GM23338 (cell line): ENCODE measurements at regions not wholly inside any gene's neighbourhood (a gene's known extent, or its start where the extent isn't known, plus 50 kb on each side); places are given as distances from the start of the nearest gene placed in this dataset.

Experiments
- ATAC-seq: fragments of 200-7000 bp; cut with Tn5 transposase; 3 replicates; pipeline ENCODE4 v1.9.1; 2020
- DNase-seq: peaks from one replicate; pipeline ENCODE4 v3.0.0-alpha.2; 2015; ENCODE audit warnings: low spot score
- H2AFZ ChIP-seq: fragments of 200-600 bp; sonication (generic); 2 replicates; pipeline ENCODE4 v1.8.0; 2016; ENCODE audit warnings: antibody characterized with exemption, mild to moderate bottlenecking, moderate library complexity
- H3F3A ChIP-seq: fragments of 200-600 bp; sonication (generic); replicated peaks from 2 replicates; pipeline ENCODE4 v1.8.0; 2017; ENCODE audit warnings: antibody characterized with exemption, mixed run types, low read depth
- H3K27ac ChIP-seq: fragments of 200-600 bp; sonication (generic); 2 replicates; pipeline ENCODE4 v1.6.1; 2016; ENCODE audit warnings: low read depth
- H3K27me3 ChIP-seq: fragments of 200-600 bp; sonication (generic); 2 replicates; pipeline ENCODE4 v1.8.0; 2016; ENCODE audit warnings: mild to moderate bottlenecking, mixed run types, moderate library complexity; ENCODE audit not compliant: insufficient read depth
- H3K36me3 ChIP-seq: fragments of 200-600 bp; sonication (generic); 2 replicates; pipeline ENCODE4 v1.8.0; 2016; ENCODE audit warnings: mild to moderate bottlenecking; ENCODE audit not compliant: insufficient read depth
- H3K4me1 ChIP-seq: fragments of 200-600 bp; sonication (generic); 2 replicates; pipeline ENCODE4 v1.8.0; 2016; ENCODE audit warnings: mild to moderate bottlenecking, moderate library complexity; ENCODE audit not compliant: insufficient read depth
- H3K4me2 ChIP-seq: fragments of 200-600 bp; sonication (generic); 2 replicates; pipeline ENCODE4 v1.7.1; 2017; ENCODE audit warnings: mixed run types
- H3K4me3 ChIP-seq: fragments of 200-600 bp; sonication (generic); 2 replicates; pipeline ENCODE4 v1.6.1; 2016; ENCODE audit warnings: mixed run types
- H3K79me2 ChIP-seq: fragments of 200-600 bp; sonication (generic); replicated peaks from 2 replicates; pipeline ENCODE4 v1.8.0; 2017; ENCODE audit warnings: mild to moderate bottlenecking; ENCODE audit not compliant: insufficient read depth
- H3K9me2 ChIP-seq: fragments of 200-600 bp; sonication (generic); 2 replicates; pipeline ENCODE4 v1.8.0; 2017; ENCODE audit not compliant: insufficient read depth
- H4K20me1 ChIP-seq: fragments of 200-600 bp; sonication (generic); replicated peaks from 2 replicates; pipeline ENCODE4 v1.8.0; 2017; ENCODE audit warnings: mild to moderate bottlenecking; ENCODE audit not compliant: insufficient read depth
- H3K27ac Mint-ChIP-seq: 2 replicates; pipeline ENCODE4 v1.8.0; 2020; ENCODE audit warnings: inconsistent platforms, mild to moderate bottlenecking, moderate library complexity, mixed read lengths
- H3K27me3 Mint-ChIP-seq: 3 replicates; pipeline ENCODE4 v1.8.0; 2022; ENCODE audit warnings: low read depth, mild to moderate bottlenecking, moderate library complexity, mixed read lengths, inconsistent platforms; ENCODE audit not compliant: insufficient read depth, poor library complexity
- H3K36me3 Mint-ChIP-seq: 3 replicates; pipeline ENCODE4 v1.8.0; 2021; ENCODE audit warnings: low read depth, mild to moderate bottlenecking, inconsistent platforms, moderate library complexity, mixed read lengths
- H3K4me1 Mint-ChIP-seq: 3 replicates; pipeline ENCODE4 v1.8.0; 2020; ENCODE audit warnings: mild to moderate bottlenecking, inconsistent platforms, mixed read lengths
- H3K4me3 Mint-ChIP-seq: 3 replicates; pipeline ENCODE4 v1.8.0; 2021; ENCODE audit warnings: moderate library complexity, mild to moderate bottlenecking, inconsistent platforms, mixed read lengths
- H3K9me3 Mint-ChIP-seq: 3 replicates; pipeline ENCODE4 v1.8.0; 2020; ENCODE audit warnings: moderate library complexity, mild to moderate bottlenecking, inconsistent platforms, mixed read lengths
- CREB1 ChIP-seq: fragments of 250-450 bp; sonication (Bioruptor Pico); IDR thresholded peaks from 2 replicates; pipeline ENCODE4 v1.5.0; 2020; ENCODE audit warnings: low read depth, mild to moderate bottlenecking, moderate library complexity
- EZH2 ChIP-seq: fragments of 200-600 bp; sonication (generic); IDR thresholded peaks from one replicate; pipeline ENCODE4 v1.8.0; 2017; ENCODE audit warnings: antibody characterized with exemption, mild to moderate bottlenecking, low read depth; ENCODE audit not compliant: unreplicated experiment
- JUNB ChIP-seq: IDR thresholded peaks from one replicate; pipeline ENCODE4 v1.6.1; 2016; ENCODE audit warnings: antibody characterized with exemption; ENCODE audit not compliant: unreplicated experiment
- NANOG ChIP-seq: IDR thresholded peaks from 2 replicates; pipeline ENCODE4 v1.6.1; 2016; ENCODE audit warnings: antibody characterized with exemption, borderline replicate concordance
- POLR2AphosphoS5 ChIP-seq: IDR thresholded peaks from 2 replicates; pipeline ENCODE4 v1.6.1; 2016; ENCODE audit warnings: antibody characterized with exemption, low read depth
- STAT1 ChIP-seq: IDR thresholded peaks from one replicate; pipeline ENCODE4 v1.6.1; 2016; ENCODE audit warnings: antibody characterized with exemption; ENCODE audit not compliant: unreplicated experiment
- ZNF114 ChIP-seq: fragments of 250-450 bp; sonication (Bioruptor Pico); IDR thresholded peaks from 2 replicates; pipeline ENCODE4 v1.5.0; 2020; ENCODE audit warnings: mild to moderate bottlenecking, moderate library complexity
- ZNF331 ChIP-seq: fragments of 250-450 bp; sonication (Bioruptor Pico); IDR thresholded peaks from 2 replicates; pipeline ENCODE4 v1.5.0; 2020; ENCODE audit warnings: low read depth, mild to moderate bottlenecking, moderate library complexity
- TF ChIP-seq, protein P1 (sequence below), 2 experiments: fragments of 200-600 bp in 1 of 2; sonication (generic) in 1 of 2; conservative IDR thresholded peaks; 2 replicates each; pipeline versions ENCODE4 v1.5.1 to v1.6.1; 2016 to 2017; ENCODE audit warnings: antibody characterized with exemption in 2 of 2, low read depth in 2 of 2, mild to moderate bottlenecking in 2 of 2, moderate library complexity in 1 of 2
- TF ChIP-seq, protein P2 (sequence below): IDR thresholded peaks from 2 replicates; pipeline ENCODE4 v1.6.1; 2016; ENCODE audit warnings: antibody characterized with exemption

DNA sequence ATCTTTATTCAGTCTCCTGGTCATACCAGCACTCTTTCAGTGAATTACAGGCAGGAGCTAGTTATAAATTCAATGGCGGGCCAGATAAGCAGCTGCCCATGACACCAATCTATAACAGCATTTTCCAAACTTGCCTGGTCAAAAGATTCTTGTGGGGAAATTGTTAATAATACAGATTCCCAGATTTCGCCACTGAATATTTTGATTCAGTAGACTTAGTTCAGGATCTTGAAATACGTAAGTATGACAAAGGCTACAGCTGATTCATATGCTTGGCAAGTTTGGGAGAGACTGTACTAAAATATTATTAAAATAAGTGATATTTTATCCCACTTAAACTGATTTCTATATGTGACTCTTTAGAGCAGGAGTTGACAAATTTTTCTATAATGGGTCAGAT, 119.3 kb downstream of the TMCO5A start:
- no peaks in the 10 kb centered on the region for H3K9me2 ChIP-seq
- no peak for DNase-seq
- H4K20me1 ChIP-seq = no peaks in the 10 kb centered on the region
- TF ChIP-seq ZNF114 (CRISPR knock-in tag) (no peak), EZH2 (no peak), STAT1 (no peak), JUNB (no peak), ZNF331 (no peak), NANOG (no peak), POLR2AphosphoS5 (no peak)
- TF ChIP-seq, protein P1, sequence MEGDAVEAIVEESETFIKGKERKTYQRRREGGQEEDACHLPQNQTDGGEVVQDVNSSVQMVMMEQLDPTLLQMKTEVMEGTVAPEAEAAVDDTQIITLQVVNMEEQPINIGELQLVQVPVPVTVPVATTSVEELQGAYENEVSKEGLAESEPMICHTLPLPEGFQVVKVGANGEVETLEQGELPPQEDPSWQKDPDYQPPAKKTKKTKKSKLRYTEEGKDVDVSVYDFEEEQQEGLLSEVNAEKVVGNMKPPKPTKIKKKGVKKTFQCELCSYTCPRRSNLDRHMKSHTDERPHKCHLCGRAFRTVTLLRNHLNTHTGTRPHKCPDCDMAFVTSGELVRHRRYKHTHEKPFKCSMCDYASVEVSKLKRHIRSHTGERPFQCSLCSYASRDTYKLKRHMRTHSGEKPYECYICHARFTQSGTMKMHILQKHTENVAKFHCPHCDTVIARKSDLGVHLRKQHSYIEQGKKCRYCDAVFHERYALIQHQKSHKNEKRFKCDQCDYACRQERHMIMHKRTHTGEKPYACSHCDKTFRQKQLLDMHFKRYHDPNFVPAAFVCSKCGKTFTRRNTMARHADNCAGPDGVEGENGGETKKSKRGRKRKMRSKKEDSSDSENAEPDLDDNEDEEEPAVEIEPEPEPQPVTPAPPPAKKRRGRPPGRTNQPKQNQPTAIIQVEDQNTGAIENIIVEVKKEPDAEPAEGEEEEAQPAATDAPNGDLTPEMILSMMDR (conservative IDR thresholded peaks at IDR 0.05; ENCODE audit: low read depth in 2 of 2) = no peak
- TF ChIP-seq, protein P2, sequence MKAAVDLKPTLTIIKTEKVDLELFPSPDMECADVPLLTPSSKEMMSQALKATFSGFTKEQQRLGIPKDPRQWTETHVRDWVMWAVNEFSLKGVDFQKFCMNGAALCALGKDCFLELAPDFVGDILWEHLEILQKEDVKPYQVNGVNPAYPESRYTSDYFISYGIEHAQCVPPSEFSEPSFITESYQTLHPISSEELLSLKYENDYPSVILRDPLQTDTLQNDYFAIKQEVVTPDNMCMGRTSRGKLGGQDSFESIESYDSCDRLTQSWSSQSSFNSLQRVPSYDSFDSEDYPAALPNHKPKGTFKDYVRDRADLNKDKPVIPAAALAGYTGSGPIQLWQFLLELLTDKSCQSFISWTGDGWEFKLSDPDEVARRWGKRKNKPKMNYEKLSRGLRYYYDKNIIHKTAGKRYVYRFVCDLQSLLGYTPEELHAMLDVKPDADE = no peak
- H3K36me3 Mint-ChIP-seq = no peaks in the 10 kb centered on the region
- H3K27ac ChIP-seq = no peak overlapping the region
- peaks cover 9% of the 10 kb centered on the region for H3K4me1 ChIP-seq
- H3K27ac Mint-ChIP-seq = no peak overlapping the region
- no peak overlapping the region for H3K4me3 ChIP-seq
- no peaks in the 10 kb centered on the region for H3K27me3 ChIP-seq
- H3K27me3 Mint-ChIP-seq = peaks cover 4% of the 10 kb centered on the region
- no peaks in the 10 kb centered on the region for H3F3A ChIP-seq
- no peak overlapping the region for H2AFZ ChIP-seq
- H3K36me3 ChIP-seq = no peaks in the 10 kb centered on the region
- H3K4me2 ChIP-seq = no peak overlapping the region
- no peaks in the 10 kb centered on the region for H3K9me3 Mint-ChIP-seq
- peaks cover 13% of the 10 kb centered on the region for H3K4me1 Mint-ChIP-seq
- ATAC-seq = no peak
- H3K4me3 Mint-ChIP-seq = no peak overlapping the region
- H3K79me2 ChIP-seq = no peaks in the 10 kb centered on the region

DNA sequence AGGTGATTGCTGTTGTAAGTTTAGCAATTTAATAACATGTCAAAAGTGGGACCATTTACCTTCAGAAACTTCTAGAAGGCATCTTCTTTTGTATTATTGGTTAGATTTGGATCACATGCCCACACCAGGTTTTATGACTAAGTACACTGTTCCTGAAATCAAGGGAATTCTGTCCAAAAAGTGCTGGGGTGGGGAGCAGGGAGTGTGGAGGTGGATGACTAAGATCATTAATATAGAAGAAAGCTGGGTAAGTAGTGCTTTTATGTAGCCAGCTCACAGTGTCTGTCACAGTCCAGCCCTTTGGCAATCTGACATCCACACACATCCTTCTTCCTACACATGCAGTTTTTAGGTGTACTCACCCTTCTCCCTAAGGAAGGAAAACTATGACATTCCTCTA, 120.0 kb downstream of the TMCO5A start:
- Mint-ChIP-seq H3K27ac (no peak overlapping the region), H3K36me3 (no peaks in the 10 kb centered on the region), H3K4me1 (peaks cover 21% of the 10 kb centered on the region), H3K9me3 (no peaks in the 10 kb centered on the region), H3K27me3 (peaks cover 9% of the 10 kb centered on the region), H3K4me3 (no peak overlapping the region)
- H3K36me3 ChIP-seq = no peaks in the 10 kb centered on the region
- peaks cover 16% of the 10 kb centered on the region for H3K4me1 ChIP-seq
- no peak for TF ChIP-seq STAT1
- TF ChIP-seq, protein P1 (conservative IDR thresholded peaks at IDR 0.05; ENCODE audit: low read depth in 2 of 2) = no peak
- TF ChIP-seq CREB1 (CRISPR knock-in tag) = no peak
- H3K27ac ChIP-seq = no peak overlapping the region
- no peak overlapping the region for H2AFZ ChIP-seq
- H3K79me2 ChIP-seq = no peaks in the 10 kb centered on the region
- H3K4me3 ChIP-seq = no peak overlapping the region
- H3K4me2 ChIP-seq = no peak overlapping the region
- DNase-seq = no peak
- ATAC-seq = no peak
- H3K27me3 ChIP-seq = no peaks in the 10 kb centered on the region
- H3K9me2 ChIP-seq = no peaks in the 10 kb centered on the region
- no peaks in the 10 kb centered on the region for H3F3A ChIP-seq
- H4K20me1 ChIP-seq = no peaks in the 10 kb centered on the region
